Lung (tissue), 11 donors: ENCODE measurements at regions not wholly inside any gene's neighbourhood (a gene's known extent, or its start where the extent isn't known, plus 50 kb on each side); places are given as distances from the start of the nearest gene placed in this dataset.

Source experiments
- ATAC-seq: fragments of 200-7000 bp; cut with Tn5 transposase; one replicate; pipeline ENCODE4 v1.9.1; 2020; ENCODE audit warnings: moderate number of reproducible peaks; ENCODE audit not compliant: insufficient read depth, low FRiP score
- DNase-seq, 3 donors: peaks; one replicate each; pipeline ENCODE4 v3.0.0-alpha.2; 2013 to 2017
- H3K27ac ChIP-seq, 2 donors: one replicate each; pipeline ENCODE4 v1.5.1; 2013; ENCODE audit warnings: mild to moderate bottlenecking in 2 of 2, moderate library complexity in 2 of 2, control low read depth in 1 of 2, inconsistent platforms in 1 of 2, low read depth in 1 of 2, low read length in 1 of 2
- H3K27me3 ChIP-seq, 3 donors: one replicate each; pipeline ENCODE4 v1.5.1; 2013; ENCODE audit warnings: low read length in 2 of 3; ENCODE audit not compliant: control insufficient read depth in 3 of 3, insufficient read depth in 3 of 3
- H3K36me3 ChIP-seq, 4 donors: one replicate each; pipeline ENCODE4 v1.5.1; 2013; ENCODE audit warnings: low read length in 4 of 4, mild to moderate bottlenecking in 1 of 4, moderate library complexity in 1 of 4; ENCODE audit not compliant: control insufficient read depth in 4 of 4, insufficient read depth in 4 of 4
- H3K4me1 ChIP-seq, 5 donors: one replicate each; pipeline ENCODE4 v1.5.1; 2013; ENCODE audit warnings: low read length in 5 of 5, mild to moderate bottlenecking in 2 of 5, moderate library complexity in 1 of 5; ENCODE audit not compliant: control insufficient read depth in 5 of 5, insufficient read depth in 5 of 5
- H3K4me3 ChIP-seq: one replicate; pipeline ENCODE4 v1.5.1; 2013; ENCODE audit warnings: mild to moderate bottlenecking, control low read depth, moderate library complexity
- H3K9ac ChIP-seq, 2 donors: one replicate each; pipeline ENCODE4 v1.5.1; 2013; ENCODE audit warnings: low read length in 2 of 2, control low read depth in 1 of 2; ENCODE audit not compliant: insufficient read depth in 1 of 2
- H3K9me3 ChIP-seq, 4 donors: one replicate each; pipeline ENCODE4 v1.5.1; 2013; ENCODE audit warnings: low read length in 3 of 4, mild to moderate bottlenecking in 1 of 4, moderate library complexity in 1 of 4; ENCODE audit not compliant: control insufficient read depth in 4 of 4, insufficient read depth in 3 of 4
- CTCF ChIP-seq: IDR thresholded peaks from 2 replicates; pipeline ENCODE4 v1.5.1; 2012; ENCODE audit warnings: mild to moderate bottlenecking; ENCODE audit errors: control extremely low read depth, extremely low read depth
- WGBS, 2 donors: extraction: QIAGEN DNeasy Blood & Tissue Kit; methylation state at CpG; one replicate each; pipeline ENCODE4 v1.1.7; 2013; 5-methylcytosine and 5-hydroxymethylcytosine counted together
- donor health status: control.
- donor health status: control.
- donor health status: Bipolar disorder and iron deficiency.
- donor health status: healthy.
- donor health status: DM: yes; HTN: yes; CAD: no.

GRCh38 chr6:134593442-134593841, 275.5 kb upstream of the SGK1 start:
- H3K4me3 ChIP-seq: no peak overlapping the region
- no peak for TF ChIP-seq CTCF
- ATAC-seq (no peak), DNase-seq (no peak)
- WGBS, 2 donors: 68 to 79% methylated on average over 3 of the region's 3 CpGs
- H3K9ac ChIP-seq: no peak overlapping the region
- no peaks in the 10 kb centered on the region for H3K4me1 ChIP-seq
- H3K27me3 ChIP-seq: no peaks in the 10 kb centered on the region
- no peak overlapping the region for H3K27ac ChIP-seq
- H3K36me3 ChIP-seq: no peaks in the 10 kb centered on the region
- no peaks in the 10 kb centered on the region for H3K9me3 ChIP-seq

GRCh38 chr6:134593024-134593423, 275.1 kb upstream of the SGK1 start:
- H3K36me3 ChIP-seq: no peaks in the 10 kb centered on the region
- H3K27me3 ChIP-seq: no peaks in the 10 kb centered on the region
- ATAC-seq (no peak), DNase-seq (no peak)
- 74 to 77% methylated on average over 1 of the region's 1 CpG for WGBS, 2 donors
- no peak overlapping the region for H3K9ac ChIP-seq
- H3K27ac ChIP-seq: no peak overlapping the region
- no peaks in the 10 kb centered on the region for H3K9me3 ChIP-seq
- no peak overlapping the region for H3K4me3 ChIP-seq
- H3K4me1 ChIP-seq: no peaks in the 10 kb centered on the region
- TF ChIP-seq CTCF: no peak

- Histone ChIP-seq H3K9me3 (no peaks in the 10 kb centered on the region), H3K9ac (no peak overlapping the region), H3K4me1 (peaks cover 0 to under 1% (median 0%) of the 10 kb centered on the region in 5 donors), H3K36me3 (no peaks in the 10 kb centered on the region), H3K27me3 (no peaks in the 10 kb centered on the region), H3K27ac (no peak overlapping the region), H3K4me3 (no peak overlapping the region)
- WGBS, 2 donors: 89 to 92% methylated on average over 7 of the region's 7 CpGs
- ATAC-seq (no peak), DNase-seq (no peak)
- no peak for TF ChIP-seq CTCF
These were observed 272.5 kb upstream of the SGK1 start for GRCh38 chr6:134590449-134590848.

GRCh38 chr6:134590004-134590403, 272.1 kb upstream of the SGK1 start:
- Histone ChIP-seq H3K27me3 (no peaks in the 10 kb centered on the region), H3K9me3 (no peaks in the 10 kb centered on the region), H3K9ac (no peak overlapping the region), H3K27ac (no peak overlapping the region), H3K4me1 (peaks cover 0 to 5% (median 0%) of the 10 kb centered on the region in 5 donors), H3K36me3 (no peaks in the 10 kb centered on the region), H3K4me3 (no peak overlapping the region)
- ATAC-seq: no peak
- WGBS, 2 donors: 96% methylated on average over 5 of the region's 5 CpGs
- DNase-seq: no peak
- no peak for TF ChIP-seq CTCF
